Endothelial cell of umbilical vein (primary cell): ENCODE measurements at regions not wholly inside any gene's neighbourhood (a gene's known extent, or its start where the extent isn't known, plus 50 kb on each side); places are given as distances from the start of the nearest gene placed in this dataset.
"Not testable (repeated sequence)": the region's sequence is repeated elsewhere in the genome, so short reads cannot be mapped to it uniquely, and the experiment has no call there.

Experiments used
- CTCF ChIP-seq, 2 donors: IDR thresholded peaks; 1 replicate in 1 of 2; 2 replicates in 1 of 2; pipeline ENCODE4 v1.5.1; 2011; ENCODE audit warnings: low read length in 2 of 2, mild to moderate bottlenecking in 2 of 2, moderate library complexity in 2 of 2, control low read depth in 1 of 2, inconsistent platforms in 1 of 2, low read depth in 1 of 2; ENCODE audit not compliant: insufficient read depth in 1 of 2; ENCODE audit errors: extremely low read depth in 1 of 2
- EZH2 ChIP-seq: IDR thresholded peaks from 2 replicates; pipeline ENCODE4 v1.6.1; 2012; ENCODE audit warnings: borderline replicate concordance, low read depth, mild to moderate bottlenecking, moderate library complexity, low read length, inconsistent platforms; ENCODE audit not compliant: severe bottlenecking
- FOS ChIP-seq: IDR thresholded peaks from 2 replicates; pipeline ENCODE4 v1.6.1; 2011; ENCODE audit warnings: mild to moderate bottlenecking, low read length, moderate library complexity, borderline replicate concordance; ENCODE audit not compliant: insufficient read depth
- GATA2 ChIP-seq: IDR thresholded peaks from 2 replicates; pipeline ENCODE4 v1.7.0; 2011; ENCODE audit warnings: low read depth, mild to moderate bottlenecking, moderate library complexity, mixed read lengths, low read length; ENCODE audit not compliant: insufficient read length, insufficient read depth
- JUN ChIP-seq: IDR thresholded peaks from 2 replicates; pipeline ENCODE4 v1.6.1; 2011; ENCODE audit warnings: borderline replicate concordance, low read depth; ENCODE audit not compliant: insufficient read length, insufficient read depth
- MYC ChIP-seq: IDR thresholded peaks from one replicate; pipeline ENCODE4 v1.6.1; 2011; ENCODE audit warnings: mild to moderate bottlenecking, low read depth, low read length
- POLR2A ChIP-seq: IDR thresholded peaks from 2 replicates; pipeline ENCODE4 v1.6.1; 2012; ENCODE audit warnings: low read depth, mild to moderate bottlenecking, control low read depth, low read length
- TF ChIP-seq, protein P1 (sequence below): IDR thresholded peaks from 2 replicates; pipeline ENCODE4 v1.6.1; 2011; ENCODE audit not compliant: insufficient read depth, insufficient read length

GRCh38 chr9:115844433-115844832, 309.2 kb upstream of the PAPPA start:
- TF ChIP-seq CTCF (IDR thresholded peaks at IDR 0.05; ENCODE audit: extremely low read depth in 1 of 2, insufficient read depth in 1 of 2, low read depth in 1 of 2, low read length in 2 of 2); EZH2; GATA2; JUN; POLR2A; FOS; MYC: not testable (repeated sequence)
- TF ChIP-seq, protein P1, sequence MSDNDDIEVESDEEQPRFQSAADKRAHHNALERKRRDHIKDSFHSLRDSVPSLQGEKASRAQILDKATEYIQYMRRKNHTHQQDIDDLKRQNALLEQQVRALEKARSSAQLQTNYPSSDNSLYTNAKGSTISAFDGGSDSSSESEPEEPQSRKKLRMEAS: not testable (repeated sequence)
